ENCODE measurements at regions not wholly inside any gene's neighbourhood (a gene's known extent, or its start where the extent isn't known, plus 50 kb on each side); places are given as distances from the start of the nearest gene placed in this dataset.
A peak's percentile ranks its signal among the peaks of the same experiment; 100 is the strongest.

DNA sequence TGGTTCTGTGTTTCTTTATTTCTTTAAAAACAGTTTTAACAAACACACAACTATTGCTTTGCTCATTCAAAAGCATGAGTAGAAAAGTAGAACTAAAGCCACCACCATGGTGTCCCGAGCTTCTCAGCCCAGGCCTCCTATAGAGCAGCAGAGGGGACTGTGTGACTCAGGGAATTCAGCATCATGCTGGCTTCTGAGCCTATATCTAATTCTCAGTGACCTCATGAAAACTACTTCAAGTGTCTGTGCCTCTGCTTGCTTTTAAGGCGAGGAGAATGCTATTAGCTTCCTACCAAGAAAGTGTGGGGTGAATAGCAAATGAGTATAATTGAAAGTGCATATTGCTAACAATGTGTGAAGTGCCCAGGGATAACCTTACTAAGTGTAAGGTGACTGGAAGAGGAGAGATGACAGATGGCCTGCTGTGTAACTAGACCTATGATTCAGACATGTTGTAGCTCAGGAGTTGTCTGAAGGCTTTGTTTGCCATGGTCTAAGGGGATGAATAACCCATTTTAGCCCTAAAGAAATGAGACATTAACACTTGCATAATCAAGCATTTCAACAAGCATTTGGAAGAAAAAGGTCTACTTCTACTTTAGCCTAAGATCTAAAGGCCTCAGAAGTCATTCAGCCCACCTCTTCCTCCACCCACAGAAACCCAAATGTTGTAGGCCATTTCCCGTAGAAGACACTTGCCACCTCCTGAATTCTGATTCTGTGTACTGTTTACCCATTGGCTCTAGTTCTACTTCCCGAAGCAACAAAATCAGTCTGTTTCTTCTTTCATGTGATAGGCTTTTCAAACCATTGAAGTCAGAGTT is 121.5 kb upstream of the ARG1 start:
- Mint-ChIP-seq H3K4me3 (no peak overlapping the region), H3K27me3 (ENCODE audit: insufficient read depth, low read depth, poor library complexity) (no peaks in the 10 kb centered on the region), H3K4me1 (no peaks in the 10 kb centered on the region), H3K36me3 (ENCODE audit: low read depth) (no peaks in the 10 kb centered on the region), H3K27ac (no peak overlapping the region), H3K9me3 (no peaks in the 10 kb centered on the region)
- no peak for TF ChIP-seq CREB1 (CRISPR knock-in tag; IDR thresholded peaks at IDR 0.05; ENCODE audit: low read depth)
- TF ChIP-seq, protein P1, sequence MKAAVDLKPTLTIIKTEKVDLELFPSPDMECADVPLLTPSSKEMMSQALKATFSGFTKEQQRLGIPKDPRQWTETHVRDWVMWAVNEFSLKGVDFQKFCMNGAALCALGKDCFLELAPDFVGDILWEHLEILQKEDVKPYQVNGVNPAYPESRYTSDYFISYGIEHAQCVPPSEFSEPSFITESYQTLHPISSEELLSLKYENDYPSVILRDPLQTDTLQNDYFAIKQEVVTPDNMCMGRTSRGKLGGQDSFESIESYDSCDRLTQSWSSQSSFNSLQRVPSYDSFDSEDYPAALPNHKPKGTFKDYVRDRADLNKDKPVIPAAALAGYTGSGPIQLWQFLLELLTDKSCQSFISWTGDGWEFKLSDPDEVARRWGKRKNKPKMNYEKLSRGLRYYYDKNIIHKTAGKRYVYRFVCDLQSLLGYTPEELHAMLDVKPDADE (IDR thresholded peaks at IDR 0.05) = no peak
- TF ChIP-seq, protein P2, sequence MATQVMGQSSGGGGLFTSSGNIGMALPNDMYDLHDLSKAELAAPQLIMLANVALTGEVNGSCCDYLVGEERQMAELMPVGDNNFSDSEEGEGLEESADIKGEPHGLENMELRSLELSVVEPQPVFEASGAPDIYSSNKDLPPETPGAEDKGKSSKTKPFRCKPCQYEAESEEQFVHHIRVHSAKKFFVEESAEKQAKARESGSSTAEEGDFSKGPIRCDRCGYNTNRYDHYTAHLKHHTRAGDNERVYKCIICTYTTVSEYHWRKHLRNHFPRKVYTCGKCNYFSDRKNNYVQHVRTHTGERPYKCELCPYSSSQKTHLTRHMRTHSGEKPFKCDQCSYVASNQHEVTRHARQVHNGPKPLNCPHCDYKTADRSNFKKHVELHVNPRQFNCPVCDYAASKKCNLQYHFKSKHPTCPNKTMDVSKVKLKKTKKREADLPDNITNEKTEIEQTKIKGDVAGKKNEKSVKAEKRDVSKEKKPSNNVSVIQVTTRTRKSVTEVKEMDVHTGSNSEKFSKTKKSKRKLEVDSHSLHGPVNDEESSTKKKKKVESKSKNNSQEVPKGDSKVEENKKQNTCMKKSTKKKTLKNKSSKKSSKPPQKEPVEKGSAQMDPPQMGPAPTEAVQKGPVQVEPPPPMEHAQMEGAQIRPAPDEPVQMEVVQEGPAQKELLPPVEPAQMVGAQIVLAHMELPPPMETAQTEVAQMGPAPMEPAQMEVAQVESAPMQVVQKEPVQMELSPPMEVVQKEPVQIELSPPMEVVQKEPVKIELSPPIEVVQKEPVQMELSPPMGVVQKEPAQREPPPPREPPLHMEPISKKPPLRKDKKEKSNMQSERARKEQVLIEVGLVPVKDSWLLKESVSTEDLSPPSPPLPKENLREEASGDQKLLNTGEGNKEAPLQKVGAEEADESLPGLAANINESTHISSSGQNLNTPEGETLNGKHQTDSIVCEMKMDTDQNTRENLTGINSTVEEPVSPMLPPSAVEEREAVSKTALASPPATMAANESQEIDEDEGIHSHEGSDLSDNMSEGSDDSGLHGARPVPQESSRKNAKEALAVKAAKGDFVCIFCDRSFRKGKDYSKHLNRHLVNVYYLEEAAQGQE (IDR thresholded peaks at IDR 0.05; ENCODE audit: unreplicated experiment) = no peak
- TF ChIP-seq STAT1 (IDR thresholded peaks at IDR 0.05; ENCODE audit: unreplicated experiment) = no peak
- no peak for TF ChIP-seq NANOG (IDR thresholded peaks at IDR 0.05; ENCODE audit: borderline replicate concordance)
- TF ChIP-seq JUNB (IDR thresholded peaks at IDR 0.05; ENCODE audit: unreplicated experiment) = no peak
- TF ChIP-seq, protein P3, sequence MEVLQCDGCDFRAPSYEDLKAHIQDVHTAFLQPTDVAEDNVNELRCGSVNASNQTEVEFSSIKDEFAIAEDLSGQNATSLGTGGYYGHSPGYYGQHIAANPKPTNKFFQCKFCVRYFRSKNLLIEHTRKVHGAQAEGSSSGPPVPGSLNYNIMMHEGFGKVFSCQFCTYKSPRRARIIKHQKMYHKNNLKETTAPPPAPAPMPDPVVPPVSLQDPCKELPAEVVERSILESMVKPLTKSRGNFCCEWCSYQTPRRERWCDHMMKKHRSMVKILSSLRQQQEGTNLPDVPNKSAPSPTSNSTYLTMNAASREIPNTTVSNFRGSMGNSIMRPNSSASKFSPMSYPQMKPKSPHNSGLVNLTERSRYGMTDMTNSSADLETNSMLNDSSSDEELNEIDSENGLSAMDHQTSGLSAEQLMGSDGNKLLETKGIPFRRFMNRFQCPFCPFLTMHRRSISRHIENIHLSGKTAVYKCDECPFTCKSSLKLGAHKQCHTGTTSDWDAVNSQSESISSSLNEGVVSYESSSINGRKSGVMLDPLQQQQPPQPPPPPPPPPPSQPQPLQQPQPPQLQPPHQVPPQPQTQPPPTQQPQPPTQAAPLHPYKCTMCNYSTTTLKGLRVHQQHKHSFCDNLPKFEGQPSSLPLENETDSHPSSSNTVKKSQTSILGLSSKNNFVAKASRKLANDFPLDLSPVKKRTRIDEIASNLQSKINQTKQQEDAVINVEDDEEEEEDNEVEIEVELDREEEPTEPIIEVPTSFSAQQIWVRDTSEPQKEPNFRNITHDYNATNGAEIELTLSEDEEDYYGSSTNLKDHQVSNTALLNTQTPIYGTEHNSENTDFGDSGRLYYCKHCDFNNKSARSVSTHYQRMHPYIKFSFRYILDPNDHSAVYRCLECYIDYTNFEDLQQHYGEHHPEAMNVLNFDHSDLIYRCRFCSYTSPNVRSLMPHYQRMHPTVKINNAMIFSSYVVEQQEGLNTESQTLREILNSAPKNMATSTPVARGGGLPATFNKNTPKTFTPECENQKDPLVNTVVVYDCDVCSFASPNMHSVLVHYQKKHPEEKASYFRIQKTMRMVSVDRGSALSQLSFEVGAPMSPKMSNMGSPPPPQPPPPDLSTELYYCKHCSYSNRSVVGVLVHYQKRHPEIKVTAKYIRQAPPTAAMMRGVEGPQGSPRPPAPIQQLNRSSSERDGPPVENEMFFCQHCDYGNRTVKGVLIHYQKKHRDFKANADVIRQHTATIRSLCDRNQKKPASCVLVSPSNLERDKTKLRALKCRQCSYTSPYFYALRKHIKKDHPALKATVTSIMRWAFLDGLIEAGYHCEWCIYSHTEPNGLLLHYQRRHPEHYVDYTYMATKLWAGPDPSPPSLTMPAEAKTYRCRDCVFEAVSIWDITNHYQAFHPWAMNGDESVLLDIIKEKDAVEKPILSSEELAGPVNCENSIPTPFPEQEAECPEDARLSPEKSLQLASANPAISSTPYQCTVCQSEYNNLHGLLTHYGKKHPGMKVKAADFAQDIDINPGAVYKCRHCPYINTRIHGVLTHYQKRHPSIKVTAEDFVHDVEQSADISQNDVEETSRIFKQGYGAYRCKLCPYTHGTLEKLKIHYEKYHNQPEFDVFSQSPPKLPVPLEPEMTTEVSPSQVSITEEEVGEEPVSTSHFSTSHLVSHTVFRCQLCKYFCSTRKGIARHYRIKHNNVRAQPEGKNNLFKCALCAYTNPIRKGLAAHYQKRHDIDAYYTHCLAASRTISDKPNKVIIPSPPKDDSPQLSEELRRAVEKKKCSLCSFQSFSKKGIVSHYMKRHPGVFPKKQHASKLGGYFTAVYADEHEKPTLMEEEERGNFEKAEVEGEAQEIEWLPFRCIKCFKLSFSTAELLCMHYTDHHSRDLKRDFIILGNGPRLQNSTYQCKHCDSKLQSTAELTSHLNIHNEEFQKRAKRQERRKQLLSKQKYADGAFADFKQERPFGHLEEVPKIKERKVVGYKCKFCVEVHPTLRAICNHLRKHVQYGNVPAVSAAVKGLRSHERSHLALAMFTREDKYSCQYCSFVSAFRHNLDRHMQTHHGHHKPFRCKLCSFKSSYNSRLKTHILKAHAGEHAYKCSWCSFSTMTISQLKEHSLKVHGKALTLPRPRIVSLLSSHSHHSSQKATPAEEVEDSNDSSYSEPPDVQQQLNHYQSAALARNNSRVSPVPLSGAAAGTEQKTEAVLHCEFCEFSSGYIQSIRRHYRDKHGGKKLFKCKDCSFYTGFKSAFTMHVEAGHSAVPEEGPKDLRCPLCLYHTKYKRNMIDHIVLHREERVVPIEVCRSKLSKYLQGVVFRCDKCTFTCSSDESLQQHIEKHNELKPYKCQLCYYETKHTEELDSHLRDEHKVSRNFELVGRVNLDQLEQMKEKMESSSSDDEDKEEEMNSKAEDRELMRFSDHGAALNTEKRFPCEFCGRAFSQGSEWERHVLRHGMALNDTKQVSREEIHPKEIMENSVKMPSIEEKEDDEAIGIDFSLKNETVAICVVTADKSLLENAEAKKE (CRISPR knock-in tag; IDR thresholded peaks at IDR 0.05) = no peak
- TF ChIP-seq ZNF114 (CRISPR knock-in tag; IDR thresholded peaks at IDR 0.05) = no peak
- TF ChIP-seq EZH2phosphoT487 (IDR thresholded peaks at IDR 0.05; ENCODE audit: unreplicated experiment) = no peak
- no peaks in the 10 kb centered on the region for H3K27me3 ChIP-seq (ENCODE audit: insufficient read depth)
- H3K9me2 ChIP-seq (ENCODE audit: insufficient read depth) = peaks cover 14% of the 10 kb centered on the region
- ATAC-seq (no peak), DNase-seq (ENCODE audit: low spot score) (no peak)
- H2AFZ ChIP-seq = peak overlapping the region; percentile 67
- H3K27ac ChIP-seq (ENCODE audit: low read depth) = no peak overlapping the region
- H3K4me2 ChIP-seq = no peak overlapping the region
- H3F3A ChIP-seq (replicated peaks; ENCODE audit: low read depth) = 0 out of 2 replicates have a peak, but pooled peaks cover 3% of the 10 kb centered on the region
- H3K4me3 ChIP-seq = no peak overlapping the region
- H4K20me1 ChIP-seq (replicated peaks; ENCODE audit: insufficient read depth) = no peaks in the 10 kb centered on the region
- no peaks in the 10 kb centered on the region for H3K36me3 ChIP-seq (ENCODE audit: insufficient read depth)
- H3K79me2 ChIP-seq (replicated peaks; ENCODE audit: insufficient read depth) = no peaks in the 10 kb centered on the region
- no peaks in the 10 kb centered on the region for H3K4me1 ChIP-seq (ENCODE audit: insufficient read depth)

Measured in GM23338 (cell line).